ENCODE measurements at regions not wholly inside any gene's neighbourhood (a gene's known extent, or its start where the extent isn't known, plus 50 kb on each side); places are given as distances from the start of the nearest gene placed in this dataset.

DNA sequence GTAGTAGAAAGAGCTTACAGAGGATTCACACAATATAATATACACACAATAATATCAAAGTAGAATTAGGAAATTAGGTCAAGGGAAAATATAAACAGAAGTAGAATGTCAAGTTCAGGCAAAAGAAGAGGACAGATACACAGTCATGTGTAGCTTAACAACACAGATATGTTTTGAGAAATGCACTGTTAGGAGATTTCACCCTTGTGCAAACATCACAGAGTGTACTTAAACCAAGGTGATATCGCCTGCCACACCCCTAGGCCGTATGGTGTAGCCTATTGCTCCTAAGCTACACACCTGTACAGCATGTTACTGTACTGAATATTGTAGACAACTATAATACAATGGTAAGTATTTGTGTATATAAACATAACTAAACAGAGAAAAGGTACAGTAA lies 110.0 kb upstream of the EDNRA start:
- TF ChIP-seq POLR2A (IDR thresholded peaks at IDR 0.05): no peak
- TF ChIP-seq, protein P1, sequence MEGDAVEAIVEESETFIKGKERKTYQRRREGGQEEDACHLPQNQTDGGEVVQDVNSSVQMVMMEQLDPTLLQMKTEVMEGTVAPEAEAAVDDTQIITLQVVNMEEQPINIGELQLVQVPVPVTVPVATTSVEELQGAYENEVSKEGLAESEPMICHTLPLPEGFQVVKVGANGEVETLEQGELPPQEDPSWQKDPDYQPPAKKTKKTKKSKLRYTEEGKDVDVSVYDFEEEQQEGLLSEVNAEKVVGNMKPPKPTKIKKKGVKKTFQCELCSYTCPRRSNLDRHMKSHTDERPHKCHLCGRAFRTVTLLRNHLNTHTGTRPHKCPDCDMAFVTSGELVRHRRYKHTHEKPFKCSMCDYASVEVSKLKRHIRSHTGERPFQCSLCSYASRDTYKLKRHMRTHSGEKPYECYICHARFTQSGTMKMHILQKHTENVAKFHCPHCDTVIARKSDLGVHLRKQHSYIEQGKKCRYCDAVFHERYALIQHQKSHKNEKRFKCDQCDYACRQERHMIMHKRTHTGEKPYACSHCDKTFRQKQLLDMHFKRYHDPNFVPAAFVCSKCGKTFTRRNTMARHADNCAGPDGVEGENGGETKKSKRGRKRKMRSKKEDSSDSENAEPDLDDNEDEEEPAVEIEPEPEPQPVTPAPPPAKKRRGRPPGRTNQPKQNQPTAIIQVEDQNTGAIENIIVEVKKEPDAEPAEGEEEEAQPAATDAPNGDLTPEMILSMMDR (IDR thresholded peaks at IDR 0.05): no peak
